ENCODE measurements at regions not wholly inside any gene's neighbourhood (a gene's known extent, or its start where the extent isn't known, plus 50 kb on each side); places are given as distances from the start of the nearest gene placed in this dataset.

GRCh38 chr20:4457566-4458543 is 208.8 kb upstream of the ADRA1D start:
- Histone ChIP-seq H3K36me3 (ENCODE audit: control insufficient read depth in 4 of 4, insufficient read depth in 4 of 4, low read length in 3 of 4) (no peaks in the 10 kb centered on the region), H3K27ac (ENCODE audit: insufficient read depth in 1 of 2, low read depth in 1 of 2, low read length in 2 of 2, poor library complexity in 1 of 2, severe bottlenecking in 2 of 2) (no peak overlapping the region), H3K27me3 (replicated peaks in 2 of 5; ENCODE audit: control insufficient read depth in 4 of 5, insufficient read depth in 5 of 5, low read length in 4 of 5) (no peaks in the 10 kb centered on the region), H3K4me1 (ENCODE audit: control extremely low read depth in 1 of 4, control insufficient read depth in 4 of 4, insufficient read depth in 4 of 4, low read length in 3 of 4) (no peaks in the 10 kb centered on the region), H3K9me3 (ENCODE audit: control extremely low read depth in 1 of 5, control insufficient read depth in 4 of 5, insufficient read depth in 2 of 5, low read depth in 1 of 5, low read length in 4 of 5) (peaks cover 0 to 3% (median 0%) of the 10 kb centered on the region in 5 experiments), H3K4me3 (ENCODE audit: control insufficient read depth in 1 of 7, extremely low read depth in 1 of 7, insufficient read depth in 4 of 7, low read depth in 2 of 7, low read length in 6 of 7) (no peak overlapping the region)
- ChIA-PET POLR2A (no interaction called here), CTCF (no interaction called here)
- 83% methylated on average over 2 of the region's 2 CpGs for WGBS (ENCODE audit: insufficient coverage)
- no peak for DNase-seq

GRCh38 chr20:4455996-4456395 is 206.9 kb upstream of the ADRA1D start:
- no peak overlapping the region for H3K27ac ChIP-seq (ENCODE audit: insufficient read depth in 1 of 2, low read depth in 1 of 2, low read length in 2 of 2, poor library complexity in 1 of 2, severe bottlenecking in 2 of 2)

GRCh38 chr20:4455301-4455701 is 206.2 kb upstream of the ADRA1D start:
- WGBS (ENCODE audit: insufficient coverage): 100% methylated on average over 1 of the region's 1 CpG
- Histone ChIP-seq H3K4me1 (ENCODE audit: control extremely low read depth in 1 of 4, control insufficient read depth in 4 of 4, insufficient read depth in 4 of 4, low read length in 3 of 4) (peaks cover 0 to 4% (median 2%) of the 10 kb centered on the region in 4 experiments), H3K4me3 (ENCODE audit: control insufficient read depth in 1 of 7, extremely low read depth in 1 of 7, insufficient read depth in 4 of 7, low read depth in 2 of 7, low read length in 6 of 7) (no peak overlapping the region), H3K27me3 (replicated peaks in 2 of 5; ENCODE audit: control insufficient read depth in 4 of 5, insufficient read depth in 5 of 5, low read length in 4 of 5) (no peaks in the 10 kb centered on the region), H3K9me3 (ENCODE audit: control extremely low read depth in 1 of 5, control insufficient read depth in 4 of 5, insufficient read depth in 2 of 5, low read depth in 1 of 5, low read length in 4 of 5) (peaks cover 0 to 3% (median 0%) of the 10 kb centered on the region in 5 experiments), H3K36me3 (ENCODE audit: control insufficient read depth in 4 of 4, insufficient read depth in 4 of 4, low read length in 3 of 4) (no peaks in the 10 kb centered on the region), H3K27ac (ENCODE audit: insufficient read depth in 1 of 2, low read depth in 1 of 2, low read length in 2 of 2, poor library complexity in 1 of 2, severe bottlenecking in 2 of 2) (no peak overlapping the region)
- ChIA-PET CTCF (no interaction called here), POLR2A (no interaction called here)
- DNase-seq: no peak

More at GRCh38 chr20:4455996-4456395, 206.9 kb upstream of the ADRA1D start:
- no peaks in the 10 kb centered on the region for H3K27me3 ChIP-seq (replicated peaks in 2 of 5; ENCODE audit: control insufficient read depth in 4 of 5, insufficient read depth in 5 of 5, low read length in 4 of 5)
- no peaks in the 10 kb centered on the region for H3K4me1 ChIP-seq (ENCODE audit: control extremely low read depth in 1 of 4, control insufficient read depth in 4 of 4, insufficient read depth in 4 of 4, low read length in 3 of 4)
- peaks cover 0 to 3% (median 0%) of the 10 kb centered on the region in 5 experiments for H3K9me3 ChIP-seq (ENCODE audit: control extremely low read depth in 1 of 5, control insufficient read depth in 4 of 5, insufficient read depth in 2 of 5, low read depth in 1 of 5, low read length in 4 of 5)
- CTCF ChIA-PET: interaction anchor here (1.0 kb wide), 1 partner anchor 8 kb away, joined by 3 read pairs; no protein-coding TSS in a partner anchor
- no peak overlapping the region for H3K4me3 ChIP-seq (ENCODE audit: control insufficient read depth in 1 of 7, extremely low read depth in 1 of 7, insufficient read depth in 4 of 7, low read depth in 2 of 7, low read length in 6 of 7)
- no peaks in the 10 kb centered on the region for H3K36me3 ChIP-seq (ENCODE audit: control insufficient read depth in 4 of 4, insufficient read depth in 4 of 4, low read length in 3 of 4)
- no peak for DNase-seq
- POLR2A ChIA-PET: no interaction called here
- WGBS (ENCODE audit: insufficient coverage): 100% methylated on average over 4 of the region's 4 CpGs

GRCh38 chr20:4454111-4454510 is 205.0 kb upstream of the ADRA1D start:
- Histone ChIP-seq H3K27me3 (replicated peaks in 2 of 5; ENCODE audit: control insufficient read depth in 4 of 5, insufficient read depth in 5 of 5, low read length in 4 of 5) (no peaks in the 10 kb centered on the region), H3K36me3 (ENCODE audit: control insufficient read depth in 4 of 4, insufficient read depth in 4 of 4, low read length in 3 of 4) (no peaks in the 10 kb centered on the region)
- peak in 2 of 3 donors; percentile 19 to 33 for DNase-seq

GRCh38 chr20:4453359-4453758 is 204.3 kb upstream of the ADRA1D start:
- no peak for DNase-seq
- Histone ChIP-seq H3K4me3 (ENCODE audit: control insufficient read depth in 1 of 7, extremely low read depth in 1 of 7, insufficient read depth in 4 of 7, low read depth in 2 of 7, low read length in 6 of 7) (no peak overlapping the region), H3K36me3 (ENCODE audit: control insufficient read depth in 4 of 4, insufficient read depth in 4 of 4, low read length in 3 of 4) (no peaks in the 10 kb centered on the region), H3K4me1 (ENCODE audit: control extremely low read depth in 1 of 4, control insufficient read depth in 4 of 4, insufficient read depth in 4 of 4, low read length in 3 of 4) (peaks cover 0 to 10% (median 5%) of the 10 kb centered on the region in 4 experiments), H3K27me3 (replicated peaks in 2 of 5; ENCODE audit: control insufficient read depth in 4 of 5, insufficient read depth in 5 of 5, low read length in 4 of 5) (no peaks in the 10 kb centered on the region), H3K27ac (ENCODE audit: insufficient read depth in 1 of 2, low read depth in 1 of 2, low read length in 2 of 2, poor library complexity in 1 of 2, severe bottlenecking in 2 of 2) (no peak overlapping the region), H3K9me3 (ENCODE audit: control extremely low read depth in 1 of 5, control insufficient read depth in 4 of 5, insufficient read depth in 2 of 5, low read depth in 1 of 5, low read length in 4 of 5) (no peaks in the 10 kb centered on the region)
- ChIA-PET POLR2A (no interaction called here), CTCF (no interaction called here)
- WGBS (ENCODE audit: insufficient coverage): 100% methylated on average over 1 of the region's 1 CpG

More at GRCh38 chr20:4454111-4454510, 205.0 kb upstream of the ADRA1D start:
- CTCF ChIA-PET: no interaction called here
- H3K4me3 ChIP-seq (ENCODE audit: control insufficient read depth in 1 of 7, extremely low read depth in 1 of 7, insufficient read depth in 4 of 7, low read depth in 2 of 7, low read length in 6 of 7): no peak overlapping the region
- POLR2A ChIA-PET: no interaction called here
- H3K27ac ChIP-seq (ENCODE audit: insufficient read depth in 1 of 2, low read depth in 1 of 2, low read length in 2 of 2, poor library complexity in 1 of 2, severe bottlenecking in 2 of 2): no peak overlapping the region
- H3K9me3 ChIP-seq (ENCODE audit: control extremely low read depth in 1 of 5, control insufficient read depth in 4 of 5, insufficient read depth in 2 of 5, low read depth in 1 of 5, low read length in 4 of 5): peaks cover 0 to 3% (median 0%) of the 10 kb centered on the region in 5 experiments
- H3K4me1 ChIP-seq (ENCODE audit: control extremely low read depth in 1 of 4, control insufficient read depth in 4 of 4, insufficient read depth in 4 of 4, low read length in 3 of 4): peaks cover 0 to 10% (median 5%) of the 10 kb centered on the region in 4 experiments
- WGBS (ENCODE audit: insufficient coverage): 10% methylated on average over 2 of the region's 4 CpGs

GRCh38 chr20:4451487-4452081 is 202.5 kb upstream of the ADRA1D start:
- H3K4me1 ChIP-seq (ENCODE audit: control extremely low read depth in 1 of 4, control insufficient read depth in 4 of 4, insufficient read depth in 4 of 4, low read length in 3 of 4): peaks cover 0 to 10% (median 5%) of the 10 kb centered on the region in 4 experiments
- POLR2A ChIA-PET: no interaction called here
- 100% methylated on average over 1 of the region's 2 CpGs for WGBS (ENCODE audit: insufficient coverage)
- H3K36me3 ChIP-seq (ENCODE audit: control insufficient read depth in 4 of 4, insufficient read depth in 4 of 4, low read length in 3 of 4): no peaks in the 10 kb centered on the region
- no peak overlapping the region for H3K4me3 ChIP-seq (ENCODE audit: control insufficient read depth in 1 of 7, extremely low read depth in 1 of 7, insufficient read depth in 4 of 7, low read depth in 2 of 7, low read length in 6 of 7)
- peaks cover 0 to 5% (median 0%) of the 10 kb centered on the region in 5 experiments for H3K9me3 ChIP-seq (ENCODE audit: control extremely low read depth in 1 of 5, control insufficient read depth in 4 of 5, insufficient read depth in 2 of 5, low read depth in 1 of 5, low read length in 4 of 5)
- no peaks in the 10 kb centered on the region for H3K27me3 ChIP-seq (replicated peaks in 2 of 5; ENCODE audit: control insufficient read depth in 4 of 5, insufficient read depth in 5 of 5, low read length in 4 of 5)
- DNase-seq: no peak
- CTCF ChIA-PET: no interaction called here
- H3K27ac ChIP-seq (ENCODE audit: insufficient read depth in 1 of 2, low read depth in 1 of 2, low read length in 2 of 2, poor library complexity in 1 of 2, severe bottlenecking in 2 of 2): no peak overlapping the region

Measured in common myeloid progenitor, CD34-positive (primary cell).